Cardiac fibroblast (primary cell): ENCODE measurements at regions not wholly inside any gene's neighbourhood (a gene's known extent, or its start where the extent isn't known, plus 50 kb on each side); places are given as distances from the start of the nearest gene placed in this dataset.
A peak's percentile ranks its signal among the peaks of the same experiment; 100 is the strongest.
"Not testable (repeated sequence)": the region's sequence is repeated elsewhere in the genome, so short reads cannot be mapped to it uniquely, and the experiment has no call there.

Experiments
- DNase-seq, 2 donors: peaks; one replicate each; pipeline versions ENCODE4 v3.0.0 to v3.0.0-alpha.2; 2010; ENCODE audit warnings: low read depth in 2 of 2
- H3K4me3 ChIP-seq, 2 donors: replicated peaks in 1 of 2; 1 replicate in 1 of 2; 2 replicates in 1 of 2; pipeline ENCODE4 v1.5.1; 2011; ENCODE audit warnings: low read depth in 2 of 2, low read length in 2 of 2, mild to moderate bottlenecking in 2 of 2, moderate library complexity in 1 of 2
- CTCF ChIP-seq: IDR thresholded peaks from one replicate; pipeline ENCODE4 v1.5.1; 2011; ENCODE audit warnings: low read depth, mild to moderate bottlenecking, low read length, inconsistent platforms

- no peak for TF ChIP-seq CTCF
- H3K4me3 ChIP-seq: no peak overlapping the region
- no peak for DNase-seq
Measured at GRCh38 chr1:181208967-181209366, 120.5 kb downstream of the IER5 start.

GRCh38 chr1:181213056-181213455 lies 124.6 kb downstream of the IER5 start:
- no peak for DNase-seq
- H3K4me3 ChIP-seq: no peak overlapping the region
- TF ChIP-seq CTCF: no peak

GRCh38 chr1:181216591-181216994 lies 128.1 kb downstream of the IER5 start:
- DNase-seq: no peak
- no peak for TF ChIP-seq CTCF

GRCh38 chr1:181219938-181220337 lies 131.4 kb downstream of the IER5 start:
- H3K4me3 ChIP-seq: no peak overlapping the region
- no peak for TF ChIP-seq CTCF
- peak in 1 of 2 donors; percentile 2 for DNase-seq

More at GRCh38 chr1:181216591-181216994, 128.1 kb downstream of the IER5 start:
- H3K4me3 ChIP-seq: no peak overlapping the region

GRCh38 chr1:181221078-181221477 lies 132.6 kb downstream of the IER5 start:
- TF ChIP-seq CTCF: no peak
- no peak overlapping the region for H3K4me3 ChIP-seq
- no peak for DNase-seq

- H3K4me3 ChIP-seq: no peak overlapping the region
- no peak for TF ChIP-seq CTCF
- no peak for DNase-seq
Measured at GRCh38 chr1:181222972-181223505, 134.5 kb downstream of the IER5 start.

GRCh38 chr1:181226728-181227127 lies 138.2 kb downstream of the IER5 start:
- not testable (repeated sequence) for H3K4me3 ChIP-seq, DNase-seq
